Uterus (tissue), 3 donors: ENCODE measurements at regions not wholly inside any gene's neighbourhood (a gene's known extent, or its start where the extent isn't known, plus 50 kb on each side); places are given as distances from the start of the nearest gene placed in this dataset.
"Not testable (repeated sequence)": the region's sequence is repeated elsewhere in the genome, so short reads cannot be mapped to it uniquely, and the experiment has no call there.

Experiments used
- DNase-seq, 2 donors: peaks; one replicate each; pipeline ENCODE4 v3.0.0-alpha.2; 2019 to 2020
- H3K27ac ChIP-seq, 2 donors: fragments of 200-600 bp; sonication (generic); 1 replicate in 1 of 2; 2 replicates in 1 of 2; pipeline ENCODE4 v1.5.1; 2016 to 2018
- H3K27me3 ChIP-seq, 2 donors: fragments of 200-600 bp; sonication (generic); one replicate each; pipeline ENCODE4 v1.5.1; 2018 to 2019; ENCODE audit warnings: control low read depth in 1 of 2
- H3K36me3 ChIP-seq, 2 donors: fragments of 200-600 bp; sonication (generic); one replicate each; pipeline ENCODE4 v1.5.1; 2019; ENCODE audit warnings: control low read depth in 1 of 2
- H3K4me1 ChIP-seq, 2 donors: fragments of 200-600 bp; sonication (generic); one replicate each; pipeline ENCODE4 v1.5.1; 2018 to 2019; ENCODE audit warnings: control low read depth in 1 of 2
- H3K4me3 ChIP-seq, 2 donors: fragments of 200-600 bp; sonication (generic); 1 replicate in 1 of 2; 2 replicates in 1 of 2; pipeline ENCODE4 v1.5.1; 2018 to 2019; ENCODE audit warnings: mild to moderate bottlenecking in 1 of 2
- H3K9me3 ChIP-seq, 2 donors: fragments of 200-600 bp; sonication (generic); one replicate each; pipeline ENCODE4 v1.5.1; 2019; ENCODE audit warnings: control low read depth in 1 of 2
- POLR2A ChIP-seq, 2 donors: fragments of 450-650 bp; IDR thresholded peaks; one replicate each; pipeline ENCODE4 v1.6.1; 2016; ENCODE audit warnings: antibody characterized with exemption in 2 of 2, mild to moderate bottlenecking in 1 of 2, moderate library complexity in 1 of 2
- intact Hi-C: fragments of 100-400 bp; cut with DNase I; formaldehyde crosslinking; loops from one replicate; pipeline ENCODE4 v1.15.1; 2023; ENCODE audit warnings: low total_unique reads
- TF ChIP-seq, protein P1 (sequence below), 4 experiments: fragments of 200-600 bp in 2 of 4; fragments of 450-650 bp in 2 of 4; sonication (generic) in 2 of 4; IDR thresholded peaks; one replicate each; pipeline ENCODE4 v1.5.1; 2016 to 2019; ENCODE audit warnings: antibody characterized with exemption in 4 of 4, mild to moderate bottlenecking in 2 of 4, moderate library complexity in 1 of 4
- donor health status: DM: yes; HTN: yes; CAD: no.

DNA sequence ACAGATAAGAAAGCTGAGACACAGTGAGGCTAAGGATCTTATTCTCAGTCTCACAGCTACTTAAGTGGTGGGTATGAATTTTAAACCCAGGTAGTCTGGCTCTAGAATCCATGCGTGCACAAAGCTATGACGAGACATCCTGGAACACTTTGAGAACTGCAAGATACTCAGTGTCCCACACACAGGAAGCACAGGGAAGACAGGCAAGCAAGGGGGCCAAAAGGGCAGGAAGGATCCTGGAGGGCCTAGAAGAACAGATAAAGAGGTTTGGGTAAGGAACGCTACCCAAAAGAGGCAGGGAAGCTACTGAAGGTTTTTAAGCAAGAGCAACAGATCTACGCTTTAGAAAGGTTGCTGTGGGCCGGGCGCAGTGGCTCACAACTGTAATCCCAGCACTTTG is 99.1 kb upstream of the HES1 start:
- intact Hi-C loops = no loop called here
- Histone ChIP-seq H3K27me3 (no peaks in the 10 kb centered on the region), H3K9me3 (no peaks in the 10 kb centered on the region), H3K36me3 (no peaks in the 10 kb centered on the region), H3K4me3 (no peak overlapping the region), H3K27ac (no peak overlapping the region), H3K4me1 (no peaks in the 10 kb centered on the region)
- DNase-seq = no peak
- TF ChIP-seq POLR2A (IDR thresholded peaks at IDR 0.05) = no peak
- TF ChIP-seq, protein P1, sequence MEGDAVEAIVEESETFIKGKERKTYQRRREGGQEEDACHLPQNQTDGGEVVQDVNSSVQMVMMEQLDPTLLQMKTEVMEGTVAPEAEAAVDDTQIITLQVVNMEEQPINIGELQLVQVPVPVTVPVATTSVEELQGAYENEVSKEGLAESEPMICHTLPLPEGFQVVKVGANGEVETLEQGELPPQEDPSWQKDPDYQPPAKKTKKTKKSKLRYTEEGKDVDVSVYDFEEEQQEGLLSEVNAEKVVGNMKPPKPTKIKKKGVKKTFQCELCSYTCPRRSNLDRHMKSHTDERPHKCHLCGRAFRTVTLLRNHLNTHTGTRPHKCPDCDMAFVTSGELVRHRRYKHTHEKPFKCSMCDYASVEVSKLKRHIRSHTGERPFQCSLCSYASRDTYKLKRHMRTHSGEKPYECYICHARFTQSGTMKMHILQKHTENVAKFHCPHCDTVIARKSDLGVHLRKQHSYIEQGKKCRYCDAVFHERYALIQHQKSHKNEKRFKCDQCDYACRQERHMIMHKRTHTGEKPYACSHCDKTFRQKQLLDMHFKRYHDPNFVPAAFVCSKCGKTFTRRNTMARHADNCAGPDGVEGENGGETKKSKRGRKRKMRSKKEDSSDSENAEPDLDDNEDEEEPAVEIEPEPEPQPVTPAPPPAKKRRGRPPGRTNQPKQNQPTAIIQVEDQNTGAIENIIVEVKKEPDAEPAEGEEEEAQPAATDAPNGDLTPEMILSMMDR (IDR thresholded peaks at IDR 0.05) = no peak

DNA sequence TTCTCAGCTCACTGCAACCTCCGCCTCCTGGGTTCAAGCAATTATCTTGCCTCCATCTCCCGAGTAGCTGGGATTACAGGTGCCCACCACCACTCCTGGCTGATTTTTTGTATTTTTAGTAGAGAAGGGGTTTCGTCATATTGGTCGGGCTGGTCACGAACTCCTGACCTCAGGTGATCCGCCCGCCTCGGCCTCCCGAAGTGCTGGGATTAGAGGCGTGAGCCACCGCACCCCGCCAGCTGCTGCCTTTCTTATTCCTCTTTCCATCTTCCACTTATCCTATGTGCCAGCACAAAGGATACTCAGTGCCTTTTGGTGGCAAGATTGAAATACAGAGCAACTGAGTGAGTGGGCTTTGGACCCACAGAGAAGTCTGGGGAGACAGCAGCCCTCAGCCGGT is 97.6 kb upstream of the HES1 start:
- H3K27ac ChIP-seq, H3K4me1 ChIP-seq, H3K27me3 ChIP-seq, H3K9me3 ChIP-seq, H3K36me3 ChIP-seq, intact Hi-C loops, DNase-seq, H3K4me3 ChIP-seq: not testable (repeated sequence)

DNA sequence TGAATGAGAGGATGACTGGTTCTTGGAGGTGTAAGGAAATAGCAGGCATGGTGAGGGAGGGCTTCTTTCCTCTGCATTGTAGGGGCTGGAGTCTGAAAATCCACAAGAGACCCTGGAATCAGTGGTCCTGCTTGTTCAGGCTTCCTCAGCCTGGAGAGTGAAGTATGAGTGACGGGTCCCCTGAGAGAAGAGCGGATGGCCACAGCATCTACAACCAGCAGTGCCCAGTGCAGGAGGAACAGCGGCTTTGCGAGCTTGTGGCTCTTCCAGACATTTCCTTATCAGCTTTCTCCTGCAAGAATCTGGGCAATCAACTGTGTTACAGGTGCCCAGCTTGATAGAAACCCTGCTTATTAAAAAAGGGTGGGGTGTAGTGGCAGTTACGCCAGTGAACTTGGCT is 97.0 kb upstream of the HES1 start:
- no peak overlapping the region for H3K4me3 ChIP-seq
- intact Hi-C loops = no loop called here
- TF ChIP-seq, protein P1 (IDR thresholded peaks at IDR 0.05) = no peak
- TF ChIP-seq POLR2A (IDR thresholded peaks at IDR 0.05) = no peak
- H3K4me1 ChIP-seq = no peaks in the 10 kb centered on the region
- DNase-seq = no peak
- no peaks in the 10 kb centered on the region for H3K9me3 ChIP-seq
- H3K27me3 ChIP-seq = no peaks in the 10 kb centered on the region
- no peak overlapping the region for H3K27ac ChIP-seq
- H3K36me3 ChIP-seq = no peaks in the 10 kb centered on the region

DNA sequence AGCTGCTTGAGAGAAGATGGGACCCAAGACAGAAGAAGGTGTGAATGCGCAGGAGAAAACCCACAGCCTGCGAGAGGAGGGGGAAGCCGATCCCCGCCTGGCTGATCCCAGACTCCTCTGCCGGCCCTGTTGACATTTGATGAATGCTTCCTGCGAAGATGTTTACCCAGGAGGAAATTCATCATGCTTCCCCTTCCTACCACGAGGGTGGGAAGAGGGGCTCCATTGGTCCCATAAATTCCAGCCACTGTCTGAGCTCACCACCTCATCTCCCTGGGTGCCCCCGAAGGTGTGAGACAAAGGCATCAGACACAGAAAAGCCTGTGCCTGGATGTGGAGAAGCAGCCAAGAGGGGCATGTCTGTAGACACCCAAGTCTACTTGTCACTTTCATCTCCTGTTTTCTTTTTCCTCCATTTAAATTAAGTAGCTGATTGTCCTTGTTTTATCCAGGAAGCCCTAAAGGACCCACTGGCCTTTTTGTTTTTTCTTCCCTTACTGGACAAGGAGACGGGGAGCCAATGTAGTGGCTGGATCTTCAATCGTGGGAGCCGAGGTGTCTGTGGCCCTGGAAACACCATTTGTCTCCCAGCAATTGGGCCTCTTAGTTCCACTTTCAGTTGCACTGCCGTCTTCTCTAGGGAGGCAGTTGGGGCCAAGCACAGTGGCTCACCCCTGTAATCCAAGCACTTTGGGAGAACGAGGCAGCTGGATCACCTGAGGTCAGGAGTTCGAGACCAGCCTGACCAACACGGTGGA is 95.3 kb upstream of the HES1 start:
- H3K4me3 ChIP-seq = no peak overlapping the region
- intact Hi-C loops = no loop called here
- H3K9me3 ChIP-seq = no peaks in the 10 kb centered on the region
- DNase-seq = no peak
- no peak overlapping the region for H3K27ac ChIP-seq
- no peaks in the 10 kb centered on the region for H3K36me3 ChIP-seq
- TF ChIP-seq, protein P1 (IDR thresholded peaks at IDR 0.05) = no peak
- TF ChIP-seq POLR2A (IDR thresholded peaks at IDR 0.05) = no peak
- no peaks in the 10 kb centered on the region for H3K4me1 ChIP-seq
- no peaks in the 10 kb centered on the region for H3K27me3 ChIP-seq

DNA sequence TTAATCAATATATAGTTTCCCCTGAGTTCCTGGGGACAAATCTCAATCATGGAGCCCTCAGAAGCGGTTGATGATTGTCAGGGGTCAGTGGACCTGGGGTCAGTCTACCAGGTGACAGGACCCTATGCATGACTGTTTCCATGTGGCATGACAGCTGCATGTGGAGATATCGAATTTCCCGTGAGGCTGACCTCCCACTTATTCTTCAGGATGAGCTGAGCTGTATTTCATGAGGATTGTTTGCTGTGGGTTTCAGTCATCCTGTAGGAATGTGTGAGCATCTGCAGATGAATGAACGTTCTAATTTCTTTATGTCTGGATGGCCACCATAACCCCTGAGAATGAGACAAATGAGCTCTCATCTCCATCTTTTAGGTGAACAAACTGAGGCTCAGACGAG is 93.0 kb upstream of the HES1 start:
- Histone ChIP-seq H3K4me3 (no peak overlapping the region), H3K36me3 (no peaks in the 10 kb centered on the region), H3K4me1 (no peaks in the 10 kb centered on the region), H3K9me3 (no peaks in the 10 kb centered on the region), H3K27ac (no peak overlapping the region), H3K27me3 (no peaks in the 10 kb centered on the region)
- TF ChIP-seq, protein P1 (IDR thresholded peaks at IDR 0.05) = no peak
- DNase-seq = no peak
- intact Hi-C loops = no loop called here

DNA sequence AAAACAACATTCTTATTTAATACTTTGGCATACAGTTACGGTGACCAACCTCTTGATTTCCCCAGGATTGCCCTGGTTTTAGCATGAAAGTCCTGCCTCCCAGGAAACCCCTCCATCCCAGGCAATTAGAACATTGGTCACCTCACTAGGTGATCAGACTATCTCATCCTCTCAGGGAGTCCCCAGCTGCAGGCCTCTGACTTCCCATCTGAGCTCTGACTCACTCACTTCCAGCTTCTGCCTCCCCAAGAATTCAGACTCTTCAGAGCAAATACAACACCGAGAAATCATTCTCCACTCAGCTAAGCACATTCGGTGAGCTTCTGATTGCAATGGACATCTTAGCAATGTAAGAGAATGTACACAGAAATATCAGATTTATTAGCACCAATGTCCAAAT is 92.4 kb upstream of the HES1 start:
- no peaks in the 10 kb centered on the region for H3K9me3 ChIP-seq
- no peak for DNase-seq
- H3K27ac ChIP-seq = no peak overlapping the region
- no peaks in the 10 kb centered on the region for H3K36me3 ChIP-seq
- intact Hi-C loops = no loop called here
- H3K27me3 ChIP-seq = no peaks in the 10 kb centered on the region
- no peak for TF ChIP-seq POLR2A (IDR thresholded peaks at IDR 0.05)
- TF ChIP-seq, protein P1 (IDR thresholded peaks at IDR 0.05) = no peak
- no peak overlapping the region for H3K4me3 ChIP-seq
- no peaks in the 10 kb centered on the region for H3K4me1 ChIP-seq
